AG09309 (cell line): ENCODE measurements at regions not wholly inside any gene's neighbourhood (a gene's known extent, or its start where the extent isn't known, plus 50 kb on each side); places are given as distances from the start of the nearest gene placed in this dataset.

Experiments used
- DNase-seq: peaks from one replicate; pipeline ENCODE4 v3.0.0-alpha.2; 2010; ENCODE audit warnings: low read depth
- H3K4me3 ChIP-seq: 2 replicates; pipeline ENCODE4 v1.5.1; 2011; ENCODE audit warnings: mild to moderate bottlenecking, low read depth, low read length, moderate library complexity; ENCODE audit not compliant: control insufficient read depth
- TF ChIP-seq, protein P1 (sequence below): IDR thresholded peaks from 2 replicates; pipeline ENCODE4 v1.5.1; 2011; ENCODE audit warnings: mild to moderate bottlenecking, low read depth, low read length, inconsistent platforms; ENCODE audit not compliant: insufficient read depth, control insufficient read depth; ENCODE audit errors: missing control alignments

DNA sequence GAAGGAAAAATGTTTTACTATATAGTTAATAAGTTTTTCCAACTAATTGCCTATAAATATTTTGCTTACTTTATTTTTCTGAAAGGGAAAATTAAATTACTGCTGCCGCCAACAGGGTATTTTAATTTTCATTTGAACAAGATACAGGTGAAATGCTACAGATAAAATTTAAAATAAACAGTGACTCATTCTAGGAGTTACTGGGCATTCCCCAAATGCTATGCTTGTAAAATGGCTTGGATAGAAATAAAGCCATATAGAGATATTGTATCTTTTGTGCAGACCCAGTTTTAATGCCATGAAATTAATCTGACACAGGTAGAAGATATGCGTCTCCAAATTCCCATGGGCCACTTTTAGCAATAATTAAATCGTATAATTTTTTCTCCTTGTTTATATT, 144.5 kb downstream of the NAP1L3 start:
- TF ChIP-seq, protein P1, sequence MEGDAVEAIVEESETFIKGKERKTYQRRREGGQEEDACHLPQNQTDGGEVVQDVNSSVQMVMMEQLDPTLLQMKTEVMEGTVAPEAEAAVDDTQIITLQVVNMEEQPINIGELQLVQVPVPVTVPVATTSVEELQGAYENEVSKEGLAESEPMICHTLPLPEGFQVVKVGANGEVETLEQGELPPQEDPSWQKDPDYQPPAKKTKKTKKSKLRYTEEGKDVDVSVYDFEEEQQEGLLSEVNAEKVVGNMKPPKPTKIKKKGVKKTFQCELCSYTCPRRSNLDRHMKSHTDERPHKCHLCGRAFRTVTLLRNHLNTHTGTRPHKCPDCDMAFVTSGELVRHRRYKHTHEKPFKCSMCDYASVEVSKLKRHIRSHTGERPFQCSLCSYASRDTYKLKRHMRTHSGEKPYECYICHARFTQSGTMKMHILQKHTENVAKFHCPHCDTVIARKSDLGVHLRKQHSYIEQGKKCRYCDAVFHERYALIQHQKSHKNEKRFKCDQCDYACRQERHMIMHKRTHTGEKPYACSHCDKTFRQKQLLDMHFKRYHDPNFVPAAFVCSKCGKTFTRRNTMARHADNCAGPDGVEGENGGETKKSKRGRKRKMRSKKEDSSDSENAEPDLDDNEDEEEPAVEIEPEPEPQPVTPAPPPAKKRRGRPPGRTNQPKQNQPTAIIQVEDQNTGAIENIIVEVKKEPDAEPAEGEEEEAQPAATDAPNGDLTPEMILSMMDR, result no peak
- H3K4me3 ChIP-seq, result no peak overlapping the region
- no peak for DNase-seq
